Endodermal cell (in vitro differentiated cells): ENCODE measurements at regions not wholly inside any gene's neighbourhood (a gene's known extent, or its start where the extent isn't known, plus 50 kb on each side); places are given as distances from the start of the nearest gene placed in this dataset.

Experiments used
- DNase-seq: peaks from one replicate; pipeline ENCODE4 v3.0.0-alpha.2; 2017
- H3K27ac ChIP-seq: 2 replicates; pipeline ENCODE4 v1.5.1; 2013; ENCODE audit warnings: mild to moderate bottlenecking, low read depth, low read length, moderate library complexity
- H3K27me3 ChIP-seq: 2 replicates; pipeline ENCODE4 v1.6.1; 2013; ENCODE audit warnings: mild to moderate bottlenecking, low read length, moderate library complexity; ENCODE audit not compliant: insufficient read depth, control insufficient read depth, poor library complexity, severe bottlenecking
- H3K36me3 ChIP-seq: 2 replicates; pipeline ENCODE4 v1.7.0; 2013; ENCODE audit warnings: mild to moderate bottlenecking, low read length, moderate library complexity; ENCODE audit not compliant: control insufficient read depth, insufficient read depth
- H3K4me1 ChIP-seq: one replicate; pipeline ENCODE4 v1.7.0; 2013; ENCODE audit warnings: low read length; ENCODE audit not compliant: control insufficient read depth, insufficient read depth
- H3K4me3 ChIP-seq: 2 replicates; pipeline ENCODE4 v1.5.1; 2013; ENCODE audit warnings: mild to moderate bottlenecking, low read length, moderate library complexity
- H3K9ac ChIP-seq: 2 replicates; pipeline ENCODE4 v1.6.1; 2013; ENCODE audit warnings: mild to moderate bottlenecking, low read length, moderate library complexity; ENCODE audit not compliant: poor library complexity, severe bottlenecking; ENCODE audit errors: extremely low read depth
- H3K9me3 ChIP-seq: 2 replicates; pipeline ENCODE4 v1.6.1; 2013; ENCODE audit warnings: mild to moderate bottlenecking, low read length, moderate library complexity; ENCODE audit not compliant: control insufficient read depth
- H3K27ac Mint-ChIP-seq: 2 replicates; pipeline ENCODE4 v1.8.0; 2020; ENCODE audit warnings: mixed read lengths
- H3K27me3 Mint-ChIP-seq: 2 replicates; pipeline ENCODE4 v1.8.0; 2021; ENCODE audit warnings: mild to moderate bottlenecking, mixed read lengths; ENCODE audit not compliant: insufficient read depth
- H3K36me3 Mint-ChIP-seq: 2 replicates; pipeline ENCODE4 v1.8.0; 2020; ENCODE audit warnings: low read depth, mixed read lengths
- H3K4me1 Mint-ChIP-seq: 2 replicates; pipeline ENCODE4 v1.8.0; 2020; ENCODE audit warnings: mixed read lengths
- H3K4me3 Mint-ChIP-seq: 2 replicates; pipeline ENCODE4 v1.8.0; 2020; ENCODE audit warnings: mild to moderate bottlenecking, moderate library complexity, mixed read lengths
- H3K9me3 Mint-ChIP-seq: 2 replicates; pipeline ENCODE4 v1.8.0; 2020; ENCODE audit warnings: mild to moderate bottlenecking, mixed read lengths
- CTCF ChIP-seq: fragments of 200-600 bp; sonication (generic); conservative IDR thresholded peaks from 2 replicates; pipeline ENCODE4 v1.5.0; 2021; ENCODE audit warnings: antibody characterized with exemption, mild to moderate bottlenecking
- WGBS, 2 experiments: methylation state at CpG; one replicate each; pipeline versions ENCODE4 v1.1.5 to v1.1.7; 2013; ENCODE audit warnings: missing lambda C conversion rate in 2 of 2, mixed read lengths in 1 of 2; ENCODE audit not compliant: insufficient coverage in 1 of 2, insufficient read length in 1 of 2; 5-methylcytosine and 5-hydroxymethylcytosine counted together

- no peak overlapping the region for H3K27ac Mint-ChIP-seq
- Histone ChIP-seq H3K27ac (no peak overlapping the region), H3K4me3 (no peak overlapping the region), H3K9ac (no peak overlapping the region), H3K27me3 (no peaks in the 10 kb centered on the region), H3K36me3 (no peaks in the 10 kb centered on the region), H3K9me3 (no peaks in the 10 kb centered on the region), H3K4me1 (no peaks in the 10 kb centered on the region)
- no peak for DNase-seq
- no peaks in the 10 kb centered on the region for H3K27me3 Mint-ChIP-seq
- no peak for TF ChIP-seq CTCF
- no peak overlapping the region for H3K4me3 Mint-ChIP-seq
- no peaks in the 10 kb centered on the region for H3K9me3 Mint-ChIP-seq
- no peaks in the 10 kb centered on the region for H3K36me3 Mint-ChIP-seq
- H3K4me1 Mint-ChIP-seq = peaks cover 11% of the 10 kb centered on the region
Measured at GRCh38 chr9:26169708-26170107, 491.5 kb upstream of the TUSC1 start.

- Histone ChIP-seq H3K4me3 (no peak overlapping the region), H3K27me3 (no peaks in the 10 kb centered on the region), H3K9ac (no peak overlapping the region), H3K9me3 (no peaks in the 10 kb centered on the region), H3K36me3 (no peaks in the 10 kb centered on the region), H3K27ac (no peak overlapping the region), H3K4me1 (no peaks in the 10 kb centered on the region)
- no peak for DNase-seq
- Mint-ChIP-seq H3K27me3 (no peaks in the 10 kb centered on the region), H3K9me3 (no peaks in the 10 kb centered on the region), H3K4me1 (peaks cover 5% of the 10 kb centered on the region), H3K4me3 (no peak overlapping the region), H3K27ac (no peak overlapping the region), H3K36me3 (no peaks in the 10 kb centered on the region)
- no peak for TF ChIP-seq CTCF
Measured at GRCh38 chr9:26166537-26166936, 488.3 kb upstream of the TUSC1 start.

- Histone ChIP-seq H3K4me1 (no peaks in the 10 kb centered on the region), H3K9me3 (no peaks in the 10 kb centered on the region), H3K9ac (no peak overlapping the region), H3K36me3 (no peaks in the 10 kb centered on the region), H3K27ac (no peak overlapping the region), H3K27me3 (no peaks in the 10 kb centered on the region), H3K4me3 (no peak overlapping the region)
- Mint-ChIP-seq H3K9me3 (no peaks in the 10 kb centered on the region), H3K36me3 (no peaks in the 10 kb centered on the region), H3K27me3 (no peaks in the 10 kb centered on the region), H3K4me3 (no peak overlapping the region), H3K4me1 (peaks cover 4% of the 10 kb centered on the region), H3K27ac (no peak overlapping the region)
- 90 to 92% methylated on average over 2 of the region's 3 CpGs for WGBS, 2 experiments
- no peak for TF ChIP-seq CTCF
- no peak for DNase-seq
Measured at GRCh38 chr9:26165426-26165825, 487.2 kb upstream of the TUSC1 start.
